Gastroesophageal sphincter (tissue), 3 donors: ENCODE measurements at regions not wholly inside any gene's neighbourhood (a gene's known extent, or its start where the extent isn't known, plus 50 kb on each side); places are given as distances from the start of the nearest gene placed in this dataset.

Experiments used
- EP300 ChIP-seq: sonication (generic); formaldehyde crosslinking; IDR thresholded peaks from one replicate; pipeline ENCODE4 v1.6.1; 2017; ENCODE audit warnings: antibody characterized with exemption, mild to moderate bottlenecking
- POLR2A ChIP-seq, 2 donors: fragments of 450-650 bp; IDR thresholded peaks; one replicate each; pipeline ENCODE4 v1.6.1; 2017; ENCODE audit warnings: antibody characterized with exemption in 2 of 2, mild to moderate bottlenecking in 2 of 2, moderate library complexity in 1 of 2
- POLR2AphosphoS5 ChIP-seq: sonication (generic); formaldehyde crosslinking; IDR thresholded peaks from one replicate; pipeline ENCODE4 v1.6.1; 2017; ENCODE audit warnings: antibody characterized with exemption
- TF ChIP-seq, protein P1 (sequence below), 4 experiments: fragments of 200-600 bp in 2 of 4; fragments of 450-650 bp in 2 of 4; sonication (generic) in 1 of 4; IDR thresholded peaks; one replicate each; pipeline ENCODE4 v1.5.1; 2017 to 2019; ENCODE audit warnings: antibody characterized with exemption in 4 of 4, mild to moderate bottlenecking in 2 of 4, moderate library complexity in 2 of 4

DNA sequence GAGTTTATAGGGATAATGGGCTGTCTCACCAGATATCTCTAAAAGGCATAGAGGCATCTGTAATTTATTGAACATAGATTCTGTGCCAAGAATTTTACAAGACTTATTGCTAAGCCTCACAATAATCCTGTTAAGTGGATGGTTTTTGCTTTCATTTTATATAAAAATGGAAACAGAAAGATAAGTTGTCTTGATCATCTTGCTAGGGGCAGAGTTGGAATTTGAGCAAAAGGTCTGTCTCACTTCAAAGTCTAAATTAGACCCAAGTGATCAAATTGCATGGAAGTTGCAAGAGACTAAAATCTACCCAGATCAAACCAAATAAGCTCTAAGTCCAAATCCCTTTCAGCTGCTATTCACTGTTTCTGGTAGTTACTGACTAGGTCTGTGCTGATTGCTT lies 95.3 kb upstream of the SOX11 start:
- TF ChIP-seq, protein P1, sequence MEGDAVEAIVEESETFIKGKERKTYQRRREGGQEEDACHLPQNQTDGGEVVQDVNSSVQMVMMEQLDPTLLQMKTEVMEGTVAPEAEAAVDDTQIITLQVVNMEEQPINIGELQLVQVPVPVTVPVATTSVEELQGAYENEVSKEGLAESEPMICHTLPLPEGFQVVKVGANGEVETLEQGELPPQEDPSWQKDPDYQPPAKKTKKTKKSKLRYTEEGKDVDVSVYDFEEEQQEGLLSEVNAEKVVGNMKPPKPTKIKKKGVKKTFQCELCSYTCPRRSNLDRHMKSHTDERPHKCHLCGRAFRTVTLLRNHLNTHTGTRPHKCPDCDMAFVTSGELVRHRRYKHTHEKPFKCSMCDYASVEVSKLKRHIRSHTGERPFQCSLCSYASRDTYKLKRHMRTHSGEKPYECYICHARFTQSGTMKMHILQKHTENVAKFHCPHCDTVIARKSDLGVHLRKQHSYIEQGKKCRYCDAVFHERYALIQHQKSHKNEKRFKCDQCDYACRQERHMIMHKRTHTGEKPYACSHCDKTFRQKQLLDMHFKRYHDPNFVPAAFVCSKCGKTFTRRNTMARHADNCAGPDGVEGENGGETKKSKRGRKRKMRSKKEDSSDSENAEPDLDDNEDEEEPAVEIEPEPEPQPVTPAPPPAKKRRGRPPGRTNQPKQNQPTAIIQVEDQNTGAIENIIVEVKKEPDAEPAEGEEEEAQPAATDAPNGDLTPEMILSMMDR (IDR thresholded peaks at IDR 0.05) = no peak
- TF ChIP-seq POLR2AphosphoS5 (no peak), POLR2A (IDR thresholded peaks at IDR 0.05) (no peak), EP300 (no peak)
